Fibroblast of lung (primary cell): ENCODE measurements at regions not wholly inside any gene's neighbourhood (a gene's known extent, or its start where the extent isn't known, plus 50 kb on each side); places are given as distances from the start of the nearest gene placed in this dataset.

ENCODE experiments used
- DNase-seq, 2 donors: peaks; one replicate each; pipeline versions ENCODE4 v3.0.0 to v3.0.0-alpha.2; 2010; ENCODE audit warnings: low read depth in 2 of 2
- H2AFZ ChIP-seq: 2 replicates; pipeline ENCODE4 v1.5.1; 2012; ENCODE audit warnings: low read length, control low read depth, inconsistent platforms
- H3K27ac ChIP-seq: 2 replicates; pipeline ENCODE4 v1.5.1; 2011; ENCODE audit warnings: low read length, control low read depth; ENCODE audit not compliant: insufficient read depth
- H3K27me3 ChIP-seq: 2 replicates; pipeline ENCODE4 v1.5.1; 2011; ENCODE audit warnings: mild to moderate bottlenecking, low read length; ENCODE audit not compliant: control insufficient read depth, insufficient read depth
- H3K36me3 ChIP-seq: 2 replicates; pipeline ENCODE4 v1.5.1; 2011; ENCODE audit warnings: low read length; ENCODE audit not compliant: control insufficient read depth, insufficient read depth
- H3K4me1 ChIP-seq: 2 replicates; pipeline ENCODE4 v1.5.1; 2011; ENCODE audit warnings: low read length; ENCODE audit not compliant: control insufficient read depth, insufficient read depth; ENCODE audit errors: extremely low read depth
- H3K4me2 ChIP-seq: 2 replicates; pipeline ENCODE4 v1.5.1; 2011; ENCODE audit warnings: low read length, control low read depth; ENCODE audit not compliant: insufficient read depth; ENCODE audit errors: extremely low read depth
- H3K4me3 ChIP-seq, 4 experiments: fragments of 200-600 bp in 1 of 4; sonication (generic) in 1 of 4; replicated peaks in 1 of 4; 2 replicates each; pipeline ENCODE4 v1.5.1; 2011 to 2016; ENCODE audit warnings: low read length in 4 of 4, low read depth in 3 of 4, mild to moderate bottlenecking in 3 of 4, control low read depth in 2 of 4, inconsistent platforms in 1 of 4, mixed read lengths in 1 of 4; ENCODE audit not compliant: insufficient read depth in 1 of 4; ENCODE audit errors: control extremely low read depth in 1 of 4
- H3K79me2 ChIP-seq: 2 replicates; pipeline ENCODE4 v1.5.1; 2012; ENCODE audit warnings: mild to moderate bottlenecking, low read length, inconsistent platforms; ENCODE audit not compliant: control insufficient read depth, insufficient read depth
- H3K9ac ChIP-seq: 2 replicates; pipeline ENCODE4 v1.5.1; 2011; ENCODE audit warnings: mild to moderate bottlenecking, low read length, control low read depth; ENCODE audit not compliant: insufficient read depth
- H3K9me3 ChIP-seq: 2 replicates; pipeline ENCODE4 v1.5.1; 2012; ENCODE audit warnings: low read depth, low read length; ENCODE audit not compliant: control insufficient read depth, insufficient read depth
- H4K20me1 ChIP-seq: 2 replicates; pipeline ENCODE4 v1.5.1; 2011; ENCODE audit warnings: low read length; ENCODE audit not compliant: control insufficient read depth, insufficient read depth; ENCODE audit errors: extremely low read depth
- EZH2 ChIP-seq: IDR thresholded peaks from 2 replicates; pipeline ENCODE4 v1.5.1; 2012; ENCODE audit warnings: low read length, control low read depth, mild to moderate bottlenecking; ENCODE audit errors: missing control alignments
- TF ChIP-seq, protein P1 (sequence below), 2 donors: IDR thresholded peaks in 1 of 2; conservative IDR thresholded peaks in 1 of 2; 1 replicate in 1 of 2; 2 replicates in 1 of 2; pipeline ENCODE4 v1.5.1; 2011 to 2012; ENCODE audit warnings: low read length in 2 of 2, control low read depth in 1 of 2, inconsistent platforms in 1 of 2, low read depth in 1 of 2, mild to moderate bottlenecking in 1 of 2

DNA sequence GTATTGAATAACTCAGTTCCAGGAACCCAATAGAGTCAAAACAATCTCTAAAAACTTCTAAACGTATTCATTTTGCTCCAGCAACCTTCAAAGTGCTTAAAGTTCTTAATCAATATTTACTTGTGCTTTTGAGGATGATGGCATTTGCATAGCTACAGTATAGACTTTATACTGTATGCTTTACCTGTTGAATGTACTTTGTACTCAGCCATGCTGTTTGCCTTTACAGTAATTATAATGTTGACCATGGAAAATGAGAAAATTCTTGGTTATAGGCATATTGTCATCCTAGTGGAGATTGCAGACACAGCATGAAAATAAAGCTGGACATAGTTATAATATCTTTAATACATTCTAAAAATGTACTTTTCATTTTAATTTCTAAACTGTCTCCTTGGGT is 762.7 kb upstream of the PHF14 start:
- no peak for TF ChIP-seq EZH2
- TF ChIP-seq, protein P1, sequence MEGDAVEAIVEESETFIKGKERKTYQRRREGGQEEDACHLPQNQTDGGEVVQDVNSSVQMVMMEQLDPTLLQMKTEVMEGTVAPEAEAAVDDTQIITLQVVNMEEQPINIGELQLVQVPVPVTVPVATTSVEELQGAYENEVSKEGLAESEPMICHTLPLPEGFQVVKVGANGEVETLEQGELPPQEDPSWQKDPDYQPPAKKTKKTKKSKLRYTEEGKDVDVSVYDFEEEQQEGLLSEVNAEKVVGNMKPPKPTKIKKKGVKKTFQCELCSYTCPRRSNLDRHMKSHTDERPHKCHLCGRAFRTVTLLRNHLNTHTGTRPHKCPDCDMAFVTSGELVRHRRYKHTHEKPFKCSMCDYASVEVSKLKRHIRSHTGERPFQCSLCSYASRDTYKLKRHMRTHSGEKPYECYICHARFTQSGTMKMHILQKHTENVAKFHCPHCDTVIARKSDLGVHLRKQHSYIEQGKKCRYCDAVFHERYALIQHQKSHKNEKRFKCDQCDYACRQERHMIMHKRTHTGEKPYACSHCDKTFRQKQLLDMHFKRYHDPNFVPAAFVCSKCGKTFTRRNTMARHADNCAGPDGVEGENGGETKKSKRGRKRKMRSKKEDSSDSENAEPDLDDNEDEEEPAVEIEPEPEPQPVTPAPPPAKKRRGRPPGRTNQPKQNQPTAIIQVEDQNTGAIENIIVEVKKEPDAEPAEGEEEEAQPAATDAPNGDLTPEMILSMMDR (conservative IDR thresholded peaks at IDR 0.05 in 1 of 2, IDR thresholded peaks at IDR 0.05 in 1 of 2; ENCODE audit: low read depth in 1 of 2, low read length in 2 of 2): no peak
- Histone ChIP-seq H3K9me3 (no peaks in the 10 kb centered on the region), H3K4me2 (no peak overlapping the region), H2AFZ (no peak overlapping the region), H3K4me3 (no peak overlapping the region), H3K9ac (no peak overlapping the region), H3K27me3 (no peaks in the 10 kb centered on the region), H3K36me3 (no peaks in the 10 kb centered on the region), H3K27ac (no peak overlapping the region), H3K79me2 (no peaks in the 10 kb centered on the region), H4K20me1 (no peaks in the 10 kb centered on the region), H3K4me1 (no peaks in the 10 kb centered on the region)
- DNase-seq: no peak

DNA sequence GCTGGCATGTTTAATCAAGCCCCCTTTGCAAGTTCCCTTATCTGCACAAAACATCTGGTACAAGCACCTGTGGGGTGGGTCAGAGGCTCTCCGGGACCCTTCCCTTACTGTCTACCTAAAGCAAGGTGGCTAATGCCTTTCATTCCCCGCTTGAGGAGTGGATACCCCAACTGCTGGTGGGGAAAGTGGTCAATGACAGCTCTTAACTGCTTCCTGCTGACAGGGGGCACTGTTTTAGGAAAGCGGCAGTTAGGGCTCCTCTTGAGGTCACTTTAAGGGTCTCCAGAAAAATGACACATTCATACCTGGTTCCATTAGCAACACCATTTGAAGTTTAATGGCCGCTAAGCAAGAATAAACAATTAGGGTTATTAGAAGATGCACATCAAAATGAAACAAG is 761.8 kb upstream of the PHF14 start:
- H3K27me3 ChIP-seq: no peaks in the 10 kb centered on the region
- no peaks in the 10 kb centered on the region for H3K4me1 ChIP-seq
- H3K27ac ChIP-seq: no peak overlapping the region
- TF ChIP-seq, protein P1 (conservative IDR thresholded peaks at IDR 0.05 in 1 of 2, IDR thresholded peaks at IDR 0.05 in 1 of 2; ENCODE audit: low read depth in 1 of 2, low read length in 2 of 2): no peak
- no peak for TF ChIP-seq EZH2
- no peak overlapping the region for H3K4me2 ChIP-seq
- H3K36me3 ChIP-seq: no peaks in the 10 kb centered on the region
- no peak overlapping the region for H3K4me3 ChIP-seq
- no peaks in the 10 kb centered on the region for H3K79me2 ChIP-seq
- H4K20me1 ChIP-seq: no peaks in the 10 kb centered on the region
- no peak overlapping the region for H2AFZ ChIP-seq
- no peak for DNase-seq
- no peaks in the 10 kb centered on the region for H3K9me3 ChIP-seq
- H3K9ac ChIP-seq: no peak overlapping the region

DNA sequence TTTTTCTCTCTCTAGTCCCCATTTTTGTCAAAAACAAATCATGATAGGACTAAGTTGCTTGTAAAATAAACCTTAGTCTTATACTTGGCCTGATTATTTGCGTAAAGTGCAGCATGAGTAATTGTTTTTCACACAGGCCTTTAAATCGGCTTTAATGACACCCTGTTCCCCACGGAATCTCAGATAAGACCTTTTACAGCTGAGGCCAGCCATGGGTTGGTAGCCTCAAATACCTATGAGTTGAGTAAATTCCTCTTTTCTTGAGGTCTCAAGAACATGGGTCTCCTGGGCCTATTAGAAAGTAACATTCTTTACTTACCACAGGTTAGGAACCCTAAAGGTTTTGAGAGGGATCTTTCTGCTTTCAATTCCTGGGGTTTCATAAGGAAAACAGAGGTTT is 761.0 kb upstream of the PHF14 start:
- H3K4me2 ChIP-seq: no peak overlapping the region
- H3K4me1 ChIP-seq: no peaks in the 10 kb centered on the region
- TF ChIP-seq EZH2: no peak
- TF ChIP-seq, protein P1 (conservative IDR thresholded peaks at IDR 0.05 in 1 of 2, IDR thresholded peaks at IDR 0.05 in 1 of 2; ENCODE audit: low read depth in 1 of 2, low read length in 2 of 2): no peak
- H3K9me3 ChIP-seq: no peaks in the 10 kb centered on the region
- H3K36me3 ChIP-seq: no peaks in the 10 kb centered on the region
- no peak overlapping the region for H3K4me3 ChIP-seq
- H3K9ac ChIP-seq: no peak overlapping the region
- H2AFZ ChIP-seq: no peak overlapping the region
- no peak overlapping the region for H3K27ac ChIP-seq
- H3K79me2 ChIP-seq: no peaks in the 10 kb centered on the region
- peak in 1 of 2 donors; percentile 45 for DNase-seq
- no peaks in the 10 kb centered on the region for H4K20me1 ChIP-seq
- H3K27me3 ChIP-seq: no peaks in the 10 kb centered on the region
